HepG2 (cell line): ENCODE measurements at regions not wholly inside any gene's neighbourhood (a gene's known extent, or its start where the extent isn't known, plus 50 kb on each side); places are given as distances from the start of the nearest gene placed in this dataset.

Experiments
- CTCF ChIP-seq: sonication (generic); formaldehyde crosslinking; IDR thresholded peaks from 2 replicates; pipeline ENCODE4 v1.5.0; 2020; ENCODE audit warnings: mild to moderate bottlenecking, missing genetic modification reagents, moderate library complexity
- SIN3A ChIP-seq: IDR thresholded peaks from 2 replicates; pipeline ENCODE4 v1.6.1; 2011; ENCODE audit warnings: low read depth, mild to moderate bottlenecking, control low read depth, low read length, borderline replicate concordance

GRCh38 chr6:50202766-50203165 is 153.0 kb upstream of the DEFB112 start:
- TF ChIP-seq CTCF (CRISPR knock-in tag) (no peak), SIN3A (no peak)
